IMR-90 (cell line): ENCODE measurements at regions not wholly inside any gene's neighbourhood (a gene's known extent, or its start where the extent isn't known, plus 50 kb on each side); places are given as distances from the start of the nearest gene placed in this dataset.

Experiments used
- ATAC-seq: fragments of 200-7000 bp; cut with Tn5 transposase; 2 replicates; pipeline ENCODE4 v1.9.1; 2020; ENCODE audit warnings: low read depth, mild to moderate bottlenecking, moderate library complexity
- BruUV-seq: library from RNA; stranded (reverse); fragments of 400-500 nt; replicated peaks from 2 replicates; lab custom pipeline; 2021; lab: Mats Ljungman, UMichigan
- CTCF ChIA-PET: fragments of 300-600 bp; formaldehyde crosslinking; extraction: SDS; loops from one replicate; lab custom pipeline; 2021; ENCODE audit warnings: antibody characterized with exemption; lab: Yijun Ruan, JAX
- POLR2A ChIA-PET: fragments of 300-600 bp; sonication (Branson Sonifier 250); formaldehyde crosslinking; loops from one replicate; lab custom pipeline; 2022; ENCODE audit warnings: antibody characterized with exemption; ENCODE audit not compliant: unreplicated experiment; lab: Charles Lee
- DNase-seq: peaks from one replicate; pipeline ENCODE4 v3.0.0; 2013
- H2AFZ ChIP-seq: replicated peaks from 2 replicates; pipeline ENCODE3; 2013; ENCODE audit warnings: low read length, mild to moderate bottlenecking; ENCODE audit not compliant: poor library complexity
- H2AK5ac ChIP-seq: 2 replicates; pipeline ENCODE4 v1.6.1; 2013; ENCODE audit warnings: low read depth, low read length, inconsistent platforms
- H2AK9ac ChIP-seq: replicated peaks from 2 replicates; pipeline ENCODE3; 2013; ENCODE audit warnings: mild to moderate bottlenecking, low read depth, low read length, moderate library complexity; ENCODE audit not compliant: poor library complexity
- H2BK120ac ChIP-seq: 2 replicates; pipeline ENCODE4 v1.6.1; 2013; ENCODE audit warnings: low read depth, low read length, inconsistent platforms
- H2BK15ac ChIP-seq: 3 replicates; pipeline ENCODE4 v1.6.1; 2013; ENCODE audit warnings: low read depth, low read length, inconsistent platforms
- H2BK20ac ChIP-seq: 2 replicates; pipeline ENCODE4 v1.6.1; 2013; ENCODE audit warnings: low read depth, mild to moderate bottlenecking, inconsistent platforms, low read length, moderate library complexity
- H2BK5ac ChIP-seq: 2 replicates; pipeline ENCODE4 v1.6.1; 2013; ENCODE audit warnings: mild to moderate bottlenecking, low read depth, low read length, inconsistent platforms; ENCODE audit not compliant: poor library complexity, severe bottlenecking
- H3K14ac ChIP-seq: replicated peaks from 2 replicates; pipeline ENCODE4 v1.6.1; 2013; ENCODE audit warnings: low read depth, low read length, inconsistent platforms
- H3K18ac ChIP-seq: 2 replicates; pipeline ENCODE4 v1.6.1; 2013; ENCODE audit warnings: low read depth, low read length, control low read depth
- H3K23ac ChIP-seq: 2 replicates; pipeline ENCODE4 v1.6.1; 2013; ENCODE audit warnings: low read depth, low read length, inconsistent platforms
- H3K27ac ChIP-seq: 2 replicates; pipeline ENCODE4 v1.5.1; 2013; ENCODE audit warnings: mild to moderate bottlenecking, control low read depth, low read length; ENCODE audit not compliant: insufficient read depth
- H3K27me3 ChIP-seq: 2 replicates; pipeline ENCODE4 v1.6.1; 2013; ENCODE audit warnings: low read length; ENCODE audit not compliant: control insufficient read depth, insufficient read depth
- H3K36me3 ChIP-seq: 2 replicates; pipeline ENCODE4 v1.6.1; 2013; ENCODE audit warnings: low read length, mixed read lengths; ENCODE audit not compliant: control insufficient read depth, insufficient read depth
- H3K4ac ChIP-seq: 2 replicates; pipeline ENCODE4 v1.6.1; 2013; ENCODE audit warnings: low read depth, low read length, inconsistent platforms
- H3K4me1 ChIP-seq: 2 replicates; pipeline ENCODE4 v1.6.1; 2013; ENCODE audit warnings: low read length, mixed read lengths; ENCODE audit not compliant: control insufficient read depth, insufficient read depth
- H3K4me2 ChIP-seq: 2 replicates; pipeline ENCODE4 v1.6.1; 2013; ENCODE audit warnings: low read depth, mild to moderate bottlenecking, control low read depth, low read length, moderate library complexity
- H3K4me3 ChIP-seq: 2 replicates; pipeline ENCODE4 v1.5.1; 2013; ENCODE audit warnings: low read depth, mild to moderate bottlenecking, control low read depth, low read length, moderate library complexity; ENCODE audit not compliant: insufficient read depth
- H3K56ac ChIP-seq: 2 replicates; pipeline ENCODE4 v1.6.1; 2013; ENCODE audit warnings: low read length, inconsistent platforms; ENCODE audit not compliant: insufficient read depth; ENCODE audit errors: extremely low read depth
- H3K79me1 ChIP-seq, 2 experiments: 2 replicates each; pipeline ENCODE4 v1.6.1; 2013; ENCODE audit warnings: low read length in 2 of 2, inconsistent platforms in 1 of 2, low read depth in 1 of 2
- H3K9ac ChIP-seq: 2 replicates; pipeline ENCODE4 v1.6.1; 2013; ENCODE audit warnings: low read depth, low read length, control low read depth
- H3K9me1 ChIP-seq: 2 replicates; pipeline ENCODE4 v1.6.1; 2013; ENCODE audit warnings: low read length, inconsistent platforms; ENCODE audit not compliant: insufficient read depth
- H3K9me3 ChIP-seq: 2 replicates; pipeline ENCODE4 v1.6.1; 2013; ENCODE audit warnings: low read length; ENCODE audit not compliant: control insufficient read depth, insufficient read depth
- H4K20me1 ChIP-seq: 2 replicates; pipeline ENCODE4 v1.6.1; 2013; ENCODE audit warnings: low read length, inconsistent platforms; ENCODE audit not compliant: insufficient read depth
- H4K5ac ChIP-seq: 2 replicates; pipeline ENCODE4 v1.6.1; 2013; ENCODE audit warnings: mild to moderate bottlenecking, low read depth, low read length, control low read depth
- H4K8ac ChIP-seq, 2 experiments: 2 replicates each; pipeline ENCODE4 v1.6.1; 2013; ENCODE audit warnings: low read depth in 2 of 2, low read length in 2 of 2, control low read depth in 1 of 2, inconsistent platforms in 1 of 2
- H4K91ac ChIP-seq: 2 replicates; pipeline ENCODE4 v1.6.1; 2013; ENCODE audit warnings: low read depth, low read length, inconsistent platforms; ENCODE audit not compliant: insufficient read depth
- BHLHE40 ChIP-seq: fragments of 150-350 bp; IDR thresholded peaks from 2 replicates; pipeline ENCODE4 v1.6.1; 2016; ENCODE audit warnings: mild to moderate bottlenecking, low read depth, low read length
- CEBPB ChIP-seq: IDR thresholded peaks from 2 replicates; pipeline ENCODE4 v1.6.1; 2012; ENCODE audit warnings: low read depth, low read length, improper control_type of control experiment
- CHD1 ChIP-seq: IDR thresholded peaks from 2 replicates; pipeline ENCODE4 v1.6.1; 2012; ENCODE audit warnings: low read depth, low read length, improper control_type of control experiment
- CTCF ChIP-seq: conservative IDR thresholded peaks from 2 replicates; pipeline ENCODE4 v1.5.1; 2012; ENCODE audit warnings: mild to moderate bottlenecking, low read depth, low read length, improper control_type of control experiment
- ELK1 ChIP-seq: fragments of 150-350 bp; IDR thresholded peaks from 2 replicates; pipeline ENCODE4 v1.6.1; 2016; ENCODE audit warnings: low read depth, mild to moderate bottlenecking, low read length, moderate library complexity, borderline replicate concordance
- FOS ChIP-seq: fragments of 150-350 bp; IDR thresholded peaks from 2 replicates; pipeline ENCODE4 v1.6.1; 2016; ENCODE audit warnings: low read depth, low read length
- MAFK ChIP-seq: IDR thresholded peaks from 2 replicates; pipeline ENCODE4 v1.6.1; 2012; ENCODE audit warnings: low read depth, low read length, improper control_type of control experiment
- MAZ ChIP-seq: IDR thresholded peaks from 2 replicates; pipeline ENCODE4 v1.6.1; 2012; ENCODE audit warnings: low read depth, mild to moderate bottlenecking, low read length, improper control_type of control experiment, moderate library complexity, borderline replicate concordance
- MXI1 ChIP-seq: IDR thresholded peaks from 2 replicates; pipeline ENCODE4 v1.6.1; 2012; ENCODE audit warnings: low read depth, mild to moderate bottlenecking, low read length, moderate library complexity, borderline replicate concordance
- NFE2L2 ChIP-seq: fragments of 150-350 bp; IDR thresholded peaks from 2 replicates; pipeline ENCODE4 v1.6.1; 2016; ENCODE audit warnings: low read depth, mild to moderate bottlenecking, low read length
- POLR2A ChIP-seq: IDR thresholded peaks from 2 replicates; pipeline ENCODE4 v1.6.1; 2012; ENCODE audit warnings: mild to moderate bottlenecking, low read depth, low read length
- RAD21 ChIP-seq: IDR thresholded peaks from 2 replicates; pipeline ENCODE4 v1.6.1; 2012; ENCODE audit warnings: low read length, improper control_type of control experiment
- RCOR1 ChIP-seq: IDR thresholded peaks from 2 replicates; pipeline ENCODE4 v1.6.1; 2012; ENCODE audit warnings: mild to moderate bottlenecking, low read length, improper control_type of control experiment; ENCODE audit not compliant: insufficient replicate concordance
- RFX5 ChIP-seq: IDR thresholded peaks from 2 replicates; pipeline ENCODE4 v1.8.0; 2012; ENCODE audit warnings: low read depth, mild to moderate bottlenecking, low read length, moderate library complexity
- SMC3 ChIP-seq: fragments of 150-350 bp; IDR thresholded peaks from 2 replicates; pipeline ENCODE4 v1.6.1; 2016; ENCODE audit warnings: low read depth, mild to moderate bottlenecking, antibody characterized with exemption, low read length, moderate library complexity
- USF2 ChIP-seq: fragments of 150-350 bp; IDR thresholded peaks from 2 replicates; pipeline ENCODE4 v1.6.1; 2017; ENCODE audit warnings: mild to moderate bottlenecking, antibody characterized with exemption, low read length, low read depth
- WGBS, 2 experiments: methylation state at CpG; one replicate each; pipeline versions ENCODE4 v1.1.5 to v1.1.7; 2013; ENCODE audit warnings: missing lambda C conversion rate in 2 of 2; ENCODE audit not compliant: insufficient read length in 1 of 2; ENCODE audit errors: extremely low coverage in 2 of 2; 5-methylcytosine and 5-hydroxymethylcytosine counted together
- dilution Hi-C: fragments of 300-500 bp; cut with HindIII; formaldehyde crosslinking; loops from one replicate; pipeline ENCODE4 v1.14.3; 2018; ENCODE audit warnings: low sequenced_read_pairs; ENCODE audit not compliant: unreplicated experiment
- in situ Hi-C: fragments of 300-500 bp; cut with MboI; formaldehyde crosslinking; loops from 3 replicates; pipeline ENCODE4 v1.14.3; 2019; ENCODE audit warnings: low sequenced_read_pairs, inconsistent platforms, mixed read lengths
- intact Hi-C: fragments of 100-400 bp; cut with micrococcal nuclease; formaldehyde crosslinking; loops from 2 replicates; pipeline ENCODE4 v1.10.0; 2022

- DNase-seq: no peak
- no peak overlapping the region for H3K4me2 ChIP-seq
- no peak overlapping the region for H4K8ac ChIP-seq
- H3K79me1 ChIP-seq: no peaks in the 10 kb centered on the region
- no peak for ATAC-seq
- H3K27ac ChIP-seq: no peak overlapping the region
- H2BK120ac ChIP-seq: no peak overlapping the region
- ChIA-PET CTCF (interaction anchor here (0.6 kb wide), 1 partner anchor 426 kb away, joined by 4 read pairs; no protein-coding TSS in a partner anchor), POLR2A (no interaction called here)
- dilution Hi-C loops: no loop called here
- intact Hi-C loops: no loop called here
- H2AK5ac ChIP-seq: no peak overlapping the region
- no peak overlapping the region for H3K4me3 ChIP-seq
- no peak overlapping the region for H3K4ac ChIP-seq
- H2BK15ac ChIP-seq: no peak overlapping the region
- H2BK20ac ChIP-seq: no peak overlapping the region
- no peak overlapping the region for H2AK9ac ChIP-seq
- no peak overlapping the region for H3K18ac ChIP-seq
- no peak overlapping the region for H2BK5ac ChIP-seq
- H3K14ac ChIP-seq: no peak overlapping the region
- H3K56ac ChIP-seq: no peak overlapping the region
- no TSS peak for BruUV-seq
- no CpG with 5 or more reads among the region's 3 CpGs for WGBS, 2 experiments
- no peak overlapping the region for H3K23ac ChIP-seq
- in situ Hi-C loops: no loop called here
- no peaks in the 10 kb centered on the region for H4K20me1 ChIP-seq
- H3K9me1 ChIP-seq: no peaks in the 10 kb centered on the region
- no peaks in the 10 kb centered on the region for H3K4me1 ChIP-seq
- no peak for TF ChIP-seq MAZ
- no peak for TF ChIP-seq CHD1
- TF ChIP-seq SMC3: no peak
- no peak for TF ChIP-seq FOS
- no peak for TF ChIP-seq NFE2L2
- no peak for TF ChIP-seq POLR2A
- TF ChIP-seq ELK1: no peak
- TF ChIP-seq USF2: no peak
- TF ChIP-seq CEBPB: no peak
- TF ChIP-seq BHLHE40: no peak
- TF ChIP-seq RCOR1: no peak
- no peak for TF ChIP-seq MAFK
- TF ChIP-seq RFX5: no peak
- no peak for TF ChIP-seq RAD21
- TF ChIP-seq CTCF: no peak
- no peak for TF ChIP-seq MXI1
- H3K9me3 ChIP-seq: no peaks in the 10 kb centered on the region
- no peaks in the 10 kb centered on the region for H3K27me3 ChIP-seq
- no peak overlapping the region for H2AFZ ChIP-seq
- H3K9ac ChIP-seq: no peak overlapping the region
- H4K91ac ChIP-seq: no peak overlapping the region
- H3K36me3 ChIP-seq: no peaks in the 10 kb centered on the region
- no peak overlapping the region for H4K5ac ChIP-seq
Observed at GRCh38 chr18:40004246-40004645, 1950.8 kb upstream of the PIK3C3 start.
